CD4-positive, alpha-beta T cell (primary cell): ENCODE measurements at regions not wholly inside any gene's neighbourhood (a gene's known extent, or its start where the extent isn't known, plus 50 kb on each side); places are given as distances from the start of the nearest gene placed in this dataset.

Source experiments
- ATAC-seq: fragments of 200-7000 bp; cut with Tn5 transposase; one replicate; pipeline ENCODE4 v1.10.0; 2022; ENCODE audit warnings: mild to moderate bottlenecking; ENCODE audit not compliant: poor library complexity
- CTCF ChIA-PET: fragments of 350-600 bp; sonication (Branson Sonifier 250); formaldehyde crosslinking; loops from one replicate; lab custom pipeline; 2021; ENCODE audit warnings: antibody characterized with exemption, inconsistent platforms; lab: Charles Lee
- POLR2A ChIA-PET: fragments of 350-600 bp; sonication (Branson Sonifier 250); formaldehyde crosslinking; loops from one replicate; lab custom pipeline; 2021; ENCODE audit warnings: antibody characterized with exemption, inconsistent platforms; lab: Charles Lee
- DNase-seq, 14 experiments: peaks; one replicate each; pipeline ENCODE4 v3.0.0-alpha.2; 2013 to 2020; ENCODE audit warnings: mixed read lengths in 2 of 14
- H3K27ac ChIP-seq, 2 donors: one replicate each; pipeline versions ENCODE4 v1.5.1 to v1.7.0; 2013; ENCODE audit warnings: low read length in 2 of 2, low read depth in 1 of 2, mild to moderate bottlenecking in 1 of 2
- H3K27me3 ChIP-seq, 2 experiments: 1 replicate in 1 of 2; 2 replicates in 1 of 2; pipeline versions ENCODE4 v1.6.1 to v1.7.0; 2013; ENCODE audit warnings: low read length in 2 of 2, control low read depth in 1 of 2, mild to moderate bottlenecking in 1 of 2, moderate library complexity in 1 of 2; ENCODE audit not compliant: insufficient read depth in 2 of 2, control insufficient read depth in 1 of 2
- H3K36me3 ChIP-seq: one replicate; pipeline ENCODE4 v1.6.1; 2013; ENCODE audit warnings: low read length, control low read depth; ENCODE audit not compliant: insufficient read depth
- H3K4me1 ChIP-seq: one replicate; pipeline ENCODE4 v1.6.1; 2013; ENCODE audit warnings: low read length, control low read depth; ENCODE audit not compliant: insufficient read depth
- H3K4me3 ChIP-seq: one replicate; pipeline ENCODE4 v1.5.1; 2013; ENCODE audit warnings: mild to moderate bottlenecking, low read length, moderate library complexity
- H3K9me3 ChIP-seq, 2 experiments: 1 replicate in 1 of 2; 2 replicates in 1 of 2; pipeline versions ENCODE4 v1.6.1 to v1.7.0; 2013; ENCODE audit warnings: low read length in 2 of 2, mild to moderate bottlenecking in 2 of 2, control low read depth in 1 of 2, moderate library complexity in 1 of 2; ENCODE audit not compliant: control insufficient read depth in 1 of 2, insufficient read depth in 1 of 2
- H3K27ac Mint-ChIP-seq: one replicate; pipeline ENCODE4 v1.8.0; 2020; ENCODE audit warnings: mixed read lengths
- H3K27me3 Mint-ChIP-seq: one replicate; pipeline ENCODE4 v1.8.0; 2021; ENCODE audit warnings: mixed read lengths
- H3K36me3 Mint-ChIP-seq: one replicate; pipeline ENCODE4 v1.8.0; 2021; ENCODE audit warnings: low read depth, mixed read lengths
- H3K4me1 Mint-ChIP-seq: one replicate; pipeline ENCODE4 v1.8.0; 2021; ENCODE audit warnings: low read depth, mixed read lengths
- H3K4me3 Mint-ChIP-seq: one replicate; pipeline ENCODE4 v1.8.0; 2020; ENCODE audit warnings: mild to moderate bottlenecking, mixed read lengths
- H3K9me3 Mint-ChIP-seq: one replicate; pipeline ENCODE4 v1.8.0; 2020; ENCODE audit warnings: mixed read lengths
- CTCF ChIP-seq: fragments of 200-600 bp; IDR thresholded peaks from one replicate; pipeline ENCODE4 v1.8.0; 2022; ENCODE audit warnings: antibody characterized with exemption, mild to moderate bottlenecking
- intact Hi-C, 2 experiments: fragments of 100-400 bp; cut with DNase I in 1 of 2; cut with micrococcal nuclease in 1 of 2; formaldehyde crosslinking; loops; one replicate each; pipeline versions ENCODE4 v1.15.1 to v1.9.0; 2023 to 2025; cut with DNase I, micrococcal nuclease

- POLR2A ChIA-PET = no interaction called here
- Histone ChIP-seq H3K36me3 (no peaks in the 10 kb centered on the region), H3K9me3 (no peaks in the 10 kb centered on the region), H3K27me3 (no peaks in the 10 kb centered on the region), H3K27ac (no peak overlapping the region), H3K4me3 (no peak overlapping the region), H3K4me1 (no peaks in the 10 kb centered on the region)
- intact Hi-C loops = no loop called here
- H3K4me3 Mint-ChIP-seq = no peak overlapping the region
- TF ChIP-seq CTCF = no peak
- H3K27me3 Mint-ChIP-seq = no peaks in the 10 kb centered on the region
- ATAC-seq (no peak), DNase-seq (no peak)
- no peaks in the 10 kb centered on the region for H3K9me3 Mint-ChIP-seq
- H3K36me3 Mint-ChIP-seq = no peaks in the 10 kb centered on the region
- H3K27ac Mint-ChIP-seq = no peak overlapping the region
- CTCF ChIA-PET = no interaction called here
- no peaks in the 10 kb centered on the region for H3K4me1 Mint-ChIP-seq
Measured at GRCh38 chr5:86175224-86175623, 442.5 kb upstream of the COX7C start.

- TF ChIP-seq CTCF = no peak
- H3K4me1 ChIP-seq = no peaks in the 10 kb centered on the region
- H3K36me3 ChIP-seq = no peaks in the 10 kb centered on the region
- H3K27ac ChIP-seq = no peak overlapping the region
- H3K9me3 Mint-ChIP-seq = no peaks in the 10 kb centered on the region
- H3K4me1 Mint-ChIP-seq = no peaks in the 10 kb centered on the region
- H3K4me3 Mint-ChIP-seq = no peak overlapping the region
- H3K4me3 ChIP-seq = no peak overlapping the region
- H3K27me3 Mint-ChIP-seq = no peaks in the 10 kb centered on the region
- POLR2A ChIA-PET = no interaction called here
- CTCF ChIA-PET = no interaction called here
- no peaks in the 10 kb centered on the region for H3K9me3 ChIP-seq
- no peak overlapping the region for H3K27ac Mint-ChIP-seq
- no peak for DNase-seq
- intact Hi-C loops = no loop called here
- no peak for ATAC-seq
- no peaks in the 10 kb centered on the region for H3K27me3 ChIP-seq
- no peaks in the 10 kb centered on the region for H3K36me3 Mint-ChIP-seq
Measured at GRCh38 chr5:86199287-86199686, 418.5 kb upstream of the COX7C start.

- TF ChIP-seq CTCF = no peak
- intact Hi-C loops = no loop called here
- Mint-ChIP-seq H3K27ac (no peak overlapping the region), H3K4me3 (no peak overlapping the region), H3K9me3 (peaks cover 2% of the 10 kb centered on the region), H3K27me3 (no peaks in the 10 kb centered on the region), H3K36me3 (no peaks in the 10 kb centered on the region), H3K4me1 (no peaks in the 10 kb centered on the region)
- DNase-seq (no peak), ATAC-seq (no peak)
- peaks cover 0 to 7% of the 10 kb centered on the region in 2 experiments for H3K9me3 ChIP-seq
- no peaks in the 10 kb centered on the region for H3K27me3 ChIP-seq
- ChIA-PET POLR2A (no interaction called here), CTCF (no interaction called here)
- H3K4me3 ChIP-seq = no peak overlapping the region
- H3K36me3 ChIP-seq = no peaks in the 10 kb centered on the region
- H3K4me1 ChIP-seq = no peaks in the 10 kb centered on the region
- H3K27ac ChIP-seq = no peak overlapping the region
Measured at GRCh38 chr5:86228147-86228546, 389.6 kb upstream of the COX7C start.
